Brain microvascular endothelial cell (primary cell): ENCODE measurements at regions not wholly inside any gene's neighbourhood (a gene's known extent, or its start where the extent isn't known, plus 50 kb on each side); places are given as distances from the start of the nearest gene placed in this dataset.

Experiments
- DNase-seq: peaks from one replicate; pipeline ENCODE4 v3.0.0-alpha.2; 2020
- H3K27ac ChIP-seq: fragments of 250-450 bp; sonication (Bioruptor Pico); 2 replicates; pipeline ENCODE4 v1.5.1; 2020; ENCODE audit warnings: mild to moderate bottlenecking, moderate library complexity
- H3K27me3 ChIP-seq: fragments of 250-450 bp; sonication (Bioruptor Pico); replicated peaks from 2 replicates; pipeline ENCODE4 v1.5.1; 2020; ENCODE audit warnings: mild to moderate bottlenecking
- H3K36me3 ChIP-seq: fragments of 250-450 bp; sonication (Bioruptor Pico); replicated peaks from 2 replicates; pipeline ENCODE4 v1.5.1; 2020; ENCODE audit warnings: mild to moderate bottlenecking
- H3K4me3 ChIP-seq: 2 replicates; pipeline ENCODE4 v1.5.1; 2011; ENCODE audit warnings: low read depth, mild to moderate bottlenecking, control low read depth, low read length, moderate library complexity
- CTCF ChIP-seq: IDR thresholded peaks from 2 replicates; pipeline ENCODE4 v1.5.1; 2011; ENCODE audit warnings: low read depth, mild to moderate bottlenecking, moderate library complexity, low read length, control low read depth, inconsistent platforms; ENCODE audit errors: missing control alignments
- in situ Hi-C: cut with HindIII; loops from 2 replicates; pipeline ENCODE4 v1.10.0; 2017; ENCODE audit warnings: low sequenced_read_pairs, low pct_ligation_motif_present

- in situ Hi-C loops, result no loop called here
- DNase-seq, result no peak
These were observed 50.7 kb upstream of the TOX2 start for GRCh38 chr20:43863821-43864544.

GRCh38 chr20:43863330-43863729 lies 51.3 kb upstream of the TOX2 start:
- Histone ChIP-seq H3K36me3 (no peaks in the 10 kb centered on the region), H3K27me3 (no peaks in the 10 kb centered on the region), H3K27ac (no peak overlapping the region), H3K4me3 (no peak overlapping the region)
- in situ Hi-C loops, result no loop called here
- DNase-seq, result no peak
- TF ChIP-seq CTCF, result no peak

More at GRCh38 chr20:43863821-43864544, 50.7 kb upstream of the TOX2 start:
- H3K4me3 ChIP-seq, result no peak overlapping the region
- TF ChIP-seq CTCF, result no peak
- H3K27me3 ChIP-seq, result no peaks in the 10 kb centered on the region
- H3K27ac ChIP-seq, result no peak overlapping the region
- H3K36me3 ChIP-seq, result no peaks in the 10 kb centered on the region

DNA sequence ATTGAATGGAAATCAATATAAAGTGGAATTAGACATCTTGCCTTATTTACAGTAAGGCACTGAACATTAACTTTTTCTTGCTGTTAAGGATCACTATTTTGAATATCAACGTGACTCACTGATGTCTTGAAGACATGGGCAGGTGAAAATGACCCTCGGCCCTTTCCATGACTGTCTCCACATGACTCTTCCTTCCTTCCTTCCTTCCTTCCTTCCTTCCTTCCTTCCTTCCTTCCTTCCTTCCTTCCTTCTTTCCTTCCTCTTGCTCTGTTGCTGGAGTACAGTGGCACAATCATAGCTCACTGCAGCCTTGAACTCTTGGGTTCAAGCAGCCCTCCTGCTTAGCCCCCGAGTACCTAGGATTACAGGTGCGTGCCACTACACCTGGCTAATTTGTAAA lies 52.2 kb upstream of the TOX2 start:
- in situ Hi-C loops, result no loop called here
- Histone ChIP-seq H3K4me3 (no peak overlapping the region), H3K36me3 (no peaks in the 10 kb centered on the region), H3K27me3 (no peaks in the 10 kb centered on the region), H3K27ac (no peak overlapping the region)
- TF ChIP-seq CTCF, result no peak
- no peak for DNase-seq

DNA sequence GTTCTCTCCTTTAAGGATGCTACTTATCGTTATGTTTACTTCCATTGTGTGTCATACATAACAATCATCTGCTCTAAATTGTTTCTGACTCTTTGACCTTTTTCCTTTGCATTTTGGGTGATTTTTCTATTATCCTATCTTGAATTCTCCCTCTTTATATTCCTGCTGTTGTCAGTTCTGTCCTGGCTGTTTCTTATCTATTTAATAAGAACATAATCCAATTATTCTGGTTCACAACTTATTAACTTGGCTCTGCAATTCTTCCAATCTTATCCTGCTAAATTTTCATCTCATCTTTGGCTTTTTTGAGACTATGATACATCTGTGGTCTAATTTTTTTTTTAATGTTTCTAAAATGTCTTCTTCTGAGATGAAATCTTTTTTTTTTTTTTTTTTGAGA lies 54.7 kb upstream of the TOX2 start:
- in situ Hi-C loops, result no loop called here

DNA sequence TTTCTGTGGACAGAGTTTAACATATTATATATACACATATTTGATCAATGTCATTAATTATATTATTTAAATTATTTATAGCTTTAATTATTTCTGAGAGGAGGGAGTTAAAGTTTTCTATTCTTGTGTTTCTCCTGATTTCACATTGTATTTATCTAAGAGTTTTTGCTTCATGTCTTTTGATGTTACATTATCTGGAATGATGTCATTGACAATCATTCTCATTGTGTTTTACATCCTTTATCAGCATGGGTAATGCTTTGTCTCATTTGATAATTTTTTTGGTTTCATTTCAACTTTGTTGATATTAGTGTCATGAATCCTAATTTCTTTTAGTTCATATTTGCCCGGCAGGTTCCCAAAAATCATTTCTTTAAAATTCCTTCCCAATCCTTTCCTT lies 56.7 kb upstream of the TOX2 start:
- no peak overlapping the region for H3K4me3 ChIP-seq
- no peaks in the 10 kb centered on the region for H3K27me3 ChIP-seq
- no peaks in the 10 kb centered on the region for H3K36me3 ChIP-seq
- no peak overlapping the region for H3K27ac ChIP-seq
- no peak for TF ChIP-seq CTCF
- in situ Hi-C loops, result no loop called here
- DNase-seq, result no peak

More for the DNA sequence above, 54.7 kb upstream of the TOX2 start:
- TF ChIP-seq CTCF, result no peak
- Histone ChIP-seq H3K27ac (no peak overlapping the region), H3K36me3 (no peaks in the 10 kb centered on the region), H3K4me3 (no peak overlapping the region), H3K27me3 (no peaks in the 10 kb centered on the region)
- no peak for DNase-seq

- Histone ChIP-seq H3K27me3 (no peaks in the 10 kb centered on the region), H3K4me3 (no peak overlapping the region), H3K27ac (no peak overlapping the region), H3K36me3 (no peaks in the 10 kb centered on the region)
- no peak for TF ChIP-seq CTCF
- DNase-seq, result no peak
- in situ Hi-C loops, result no loop called here
These were observed 57.5 kb upstream of the TOX2 start for GRCh38 chr20:43857127-43857526.
